ENCODE measurements at regions not wholly inside any gene's neighbourhood (a gene's known extent, or its start where the extent isn't known, plus 50 kb on each side); places are given as distances from the start of the nearest gene placed in this dataset.

GRCh38 chr10:3516923-3517255 is 268.1 kb downstream of the KLF6 start:
- TF ChIP-seq CTCF (IDR thresholded peaks at IDR 0.05; ENCODE audit: low read depth, low read length): no peak
- DNase-seq (ENCODE audit: extremely low read depth, low read depth): no peak

DNA sequence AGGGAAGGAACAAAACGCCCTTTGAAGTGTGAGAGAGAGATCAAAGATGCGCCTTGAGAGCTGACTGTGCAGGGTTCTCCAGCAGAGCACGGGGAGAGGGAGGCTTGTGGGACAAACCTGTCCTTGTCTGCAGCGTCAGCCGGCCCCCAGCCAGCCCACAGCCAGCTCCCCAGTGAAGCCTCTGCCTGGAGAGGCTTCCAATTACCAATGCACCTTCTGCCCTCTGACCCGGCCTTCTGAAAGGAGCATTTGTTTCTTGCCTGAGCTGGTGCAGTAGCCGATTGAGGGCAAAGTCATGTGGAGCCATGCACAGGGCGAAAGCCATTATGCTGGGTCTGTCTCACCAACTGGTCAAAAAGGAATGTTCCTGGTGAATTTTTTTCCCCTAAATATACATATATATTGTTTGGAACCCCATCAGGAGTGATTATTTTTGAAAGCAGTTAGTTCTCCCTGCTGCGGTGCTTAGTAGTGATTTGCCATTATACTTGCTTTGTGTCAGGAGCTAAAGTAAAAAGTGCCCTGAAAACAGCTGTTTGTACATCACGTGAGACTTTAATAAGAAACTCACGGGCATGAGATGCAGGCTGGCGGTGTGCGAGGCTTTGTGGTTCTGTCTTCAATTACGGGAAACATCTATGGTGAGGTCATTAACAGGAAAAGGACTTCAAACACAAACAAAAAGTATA is 268.6 kb downstream of the KLF6 start:
- no peak for TF ChIP-seq CTCF (IDR thresholded peaks at IDR 0.05; ENCODE audit: low read depth, low read length)
- DNase-seq (ENCODE audit: extremely low read depth, low read depth): peak; percentile 49

DNA sequence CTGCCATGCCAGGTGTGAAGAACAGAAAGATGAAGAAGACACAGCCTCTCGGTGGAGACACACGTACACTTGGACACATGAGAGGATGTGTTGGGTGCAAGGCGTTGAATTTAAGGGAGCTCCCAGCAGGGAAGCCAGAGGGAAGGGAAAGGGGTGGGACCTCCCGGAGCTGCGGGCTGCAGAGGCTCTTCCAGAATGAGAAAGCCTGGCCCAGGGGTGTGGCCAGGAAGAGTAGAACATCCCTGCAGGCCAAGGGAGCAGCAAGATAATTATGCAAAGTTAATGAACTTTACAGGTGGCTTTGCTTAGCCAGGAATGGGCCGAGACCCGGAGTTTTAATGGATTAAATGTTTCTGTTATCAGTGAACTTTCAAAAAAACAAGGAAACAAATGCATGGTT is 270.3 kb downstream of the KLF6 start:
- no peak for DNase-seq (ENCODE audit: extremely low read depth, low read depth)
- TF ChIP-seq CTCF (IDR thresholded peaks at IDR 0.05; ENCODE audit: low read depth, low read length): no peak

- no peak for TF ChIP-seq CTCF (IDR thresholded peaks at IDR 0.05; ENCODE audit: low read depth, low read length)
Observed at GRCh38 chr10:3512263-3512662, 272.7 kb downstream of the KLF6 start.

GRCh38 chr10:3511483-3511882 is 273.5 kb downstream of the KLF6 start:
- TF ChIP-seq CTCF (IDR thresholded peaks at IDR 0.05; ENCODE audit: low read depth, low read length): no peak
- no peak for DNase-seq (ENCODE audit: extremely low read depth, low read depth)

More at GRCh38 chr10:3512263-3512662, 272.7 kb downstream of the KLF6 start:
- no peak for DNase-seq (ENCODE audit: extremely low read depth, low read depth)

DNA sequence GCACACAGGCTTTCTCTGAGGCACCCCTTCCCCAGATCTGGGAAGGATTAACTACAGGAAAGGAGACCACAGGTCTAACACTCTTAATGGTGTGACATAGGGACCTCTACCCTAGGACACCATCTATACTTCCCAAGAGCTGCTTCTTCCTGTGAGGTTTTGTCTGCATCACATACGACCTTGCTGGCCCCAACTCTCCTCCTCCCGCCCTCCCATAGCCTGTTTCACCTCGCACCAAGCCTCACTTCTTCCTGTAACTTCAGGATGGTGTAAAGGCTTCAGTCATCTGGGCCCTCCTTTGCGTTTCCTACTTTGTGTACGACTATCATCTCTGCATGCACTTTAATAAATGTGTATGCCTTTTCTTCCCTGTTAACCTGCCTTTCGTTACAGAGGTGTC is 274.3 kb downstream of the KLF6 start:
- no peak for TF ChIP-seq CTCF (IDR thresholded peaks at IDR 0.05; ENCODE audit: low read depth, low read length)
- DNase-seq (ENCODE audit: extremely low read depth, low read depth): no peak

- no peak for TF ChIP-seq CTCF (IDR thresholded peaks at IDR 0.05; ENCODE audit: low read depth, low read length)
- no peak for DNase-seq (ENCODE audit: extremely low read depth, low read depth)
Observed at GRCh38 chr10:3509355-3509754, 275.7 kb downstream of the KLF6 start.
